Common myeloid progenitor, CD34-positive (primary cell): ENCODE measurements at regions not wholly inside any gene's neighbourhood (a gene's known extent, or its start where the extent isn't known, plus 50 kb on each side); places are given as distances from the start of the nearest gene placed in this dataset.

Source experiments
- CTCF ChIA-PET: fragments of 350-600 bp; sonication (Branson Sonifier 250); formaldehyde crosslinking; loops from one replicate; lab custom pipeline; 2021; ENCODE audit warnings: antibody characterized with exemption; lab: Charles Lee
- POLR2A ChIA-PET: fragments of 350-600 bp; sonication (Branson Sonifier 250); formaldehyde crosslinking; loops from one replicate; lab custom pipeline; 2021; ENCODE audit warnings: antibody characterized with exemption; lab: Charles Lee
- DNase-seq, 3 donors: peaks; one replicate each; pipeline versions ENCODE4 v3.0.0 to v3.0.0-alpha.2; 2013
- H3K27ac ChIP-seq, 2 experiments: 1 replicate in 1 of 2; 2 replicates in 1 of 2; pipeline ENCODE4 v1.7.0; 2013; ENCODE audit warnings: inconsistent platforms in 2 of 2, low read length in 2 of 2, mild to moderate bottlenecking in 2 of 2, low read depth in 1 of 2, moderate library complexity in 1 of 2; ENCODE audit not compliant: severe bottlenecking in 2 of 2, insufficient read depth in 1 of 2, poor library complexity in 1 of 2
- H3K27me3 ChIP-seq, 5 experiments: replicated peaks in 2 of 5; 1 replicate in 3 of 5; 2 replicates in 2 of 5; pipeline versions ENCODE4 v1.6.1 to v1.7.0; 2013; ENCODE audit warnings: low read length in 4 of 5, mild to moderate bottlenecking in 2 of 5, moderate library complexity in 2 of 5, inconsistent platforms in 1 of 5; ENCODE audit not compliant: insufficient read depth in 5 of 5, control insufficient read depth in 4 of 5
- H3K36me3 ChIP-seq, 4 experiments: 1 replicate in 2 of 4; 2 replicates in 2 of 4; pipeline versions ENCODE4 v1.6.1 to v1.7.0; 2013; ENCODE audit warnings: low read length in 3 of 4, control low read depth in 1 of 4, mild to moderate bottlenecking in 1 of 4; ENCODE audit not compliant: control insufficient read depth in 4 of 4, insufficient read depth in 4 of 4
- H3K4me1 ChIP-seq, 4 experiments: 1 replicate in 3 of 4; 2 replicates in 1 of 4; pipeline versions ENCODE4 v1.6.1 to v1.7.1; 2013; ENCODE audit warnings: low read length in 3 of 4, mild to moderate bottlenecking in 3 of 4, control low read depth in 1 of 4, inconsistent platforms in 1 of 4, moderate library complexity in 1 of 4; ENCODE audit not compliant: control insufficient read depth in 4 of 4, insufficient read depth in 4 of 4; ENCODE audit errors: control extremely low read depth in 1 of 4
- H3K4me3 ChIP-seq, 7 experiments: 1 replicate in 4 of 7; 2 replicates in 3 of 7; pipeline versions ENCODE4 v1.5.1 to v1.7.0; 2013; ENCODE audit warnings: mild to moderate bottlenecking in 7 of 7, low read length in 6 of 7, moderate library complexity in 6 of 7, inconsistent platforms in 2 of 7, low read depth in 2 of 7, control low read depth in 1 of 7; ENCODE audit not compliant: insufficient read depth in 4 of 7, control insufficient read depth in 1 of 7; ENCODE audit errors: extremely low read depth in 1 of 7
- H3K9me3 ChIP-seq, 5 experiments: 1 replicate in 4 of 5; 2 replicates in 1 of 5; pipeline versions ENCODE4 v1.6.1 to v1.7.1; 2013; ENCODE audit warnings: low read length in 4 of 5, mild to moderate bottlenecking in 2 of 5, inconsistent platforms in 1 of 5, low read depth in 1 of 5, moderate library complexity in 1 of 5; ENCODE audit not compliant: control insufficient read depth in 4 of 5, insufficient read depth in 2 of 5; ENCODE audit errors: control extremely low read depth in 1 of 5
- WGBS: methylation state at CpG from one replicate; pipeline ENCODE4 v1.1.5; 2013; ENCODE audit not compliant: insufficient coverage; 5-methylcytosine and 5-hydroxymethylcytosine counted together

GRCh38 chr10:3622427-3622826 is 162.6 kb downstream of the KLF6 start:
- Histone ChIP-seq H3K4me3 (no peak overlapping the region), H3K4me1 (no peaks in the 10 kb centered on the region), H3K27ac (no peak overlapping the region), H3K9me3 (peaks cover 0 to 6% (median 0%) of the 10 kb centered on the region in 5 experiments), H3K27me3 (no peaks in the 10 kb centered on the region), H3K36me3 (no peaks in the 10 kb centered on the region)
- ChIA-PET POLR2A (no interaction called here), CTCF (no interaction called here)
- no CpG with 5 or more reads among the region's 2 CpGs for WGBS
- no peak for DNase-seq

- DNase-seq = no peak
- Histone ChIP-seq H3K4me1 (no peaks in the 10 kb centered on the region), H3K4me3 (no peak overlapping the region), H3K36me3 (no peaks in the 10 kb centered on the region), H3K27me3 (no peaks in the 10 kb centered on the region), H3K9me3 (peaks cover 0 to 6% (median 0%) of the 10 kb centered on the region in 5 experiments), H3K27ac (no peak overlapping the region)
- ChIA-PET POLR2A (no interaction called here), CTCF (no interaction called here)
- WGBS = no CpG with 5 or more reads among the region's 2 CpGs
Observed at GRCh38 chr10:3620818-3621217, 164.2 kb downstream of the KLF6 start.

GRCh38 chr10:3619241-3619640 is 165.8 kb downstream of the KLF6 start:
- Histone ChIP-seq H3K4me3 (no peak overlapping the region), H3K9me3 (peaks cover 0 to 6% (median 0%) of the 10 kb centered on the region in 5 experiments), H3K27ac (no peak overlapping the region), H3K27me3 (no peaks in the 10 kb centered on the region), H3K4me1 (no peaks in the 10 kb centered on the region), H3K36me3 (no peaks in the 10 kb centered on the region)
- ChIA-PET CTCF (no interaction called here), POLR2A (no interaction called here)
- no CpG with 5 or more reads among the region's 2 CpGs for WGBS
- no peak for DNase-seq

- ChIA-PET CTCF (no interaction called here), POLR2A (no interaction called here)
- no peak for DNase-seq
- no peak overlapping the region for H3K27ac ChIP-seq
- H3K27me3 ChIP-seq = no peaks in the 10 kb centered on the region
- H3K9me3 ChIP-seq = peaks cover 0 to 11% (median 2%) of the 10 kb centered on the region in 5 experiments
- H3K4me1 ChIP-seq = no peaks in the 10 kb centered on the region
- H3K4me3 ChIP-seq = no peak overlapping the region
- H3K36me3 ChIP-seq = no peaks in the 10 kb centered on the region
Observed at GRCh38 chr10:3616880-3617279, 168.1 kb downstream of the KLF6 start.

- Histone ChIP-seq H3K4me1 (no peaks in the 10 kb centered on the region), H3K36me3 (no peaks in the 10 kb centered on the region), H3K4me3 (no peak overlapping the region), H3K9me3 (peaks cover 0 to 15% (median 2%) of the 10 kb centered on the region in 5 experiments), H3K27me3 (no peaks in the 10 kb centered on the region), H3K27ac (no peak overlapping the region)
- ChIA-PET POLR2A (no interaction called here), CTCF (no interaction called here)
- DNase-seq = no peak
- WGBS = no CpG with 5 or more reads among the region's 1 CpG
Observed at GRCh38 chr10:3613318-3613717, 171.7 kb downstream of the KLF6 start.

- CTCF ChIA-PET = no interaction called here
- POLR2A ChIA-PET = no interaction called here
Observed at GRCh38 chr10:3612183-3613001, 172.6 kb downstream of the KLF6 start.

GRCh38 chr10:3606309-3606708 is 178.7 kb downstream of the KLF6 start:
- POLR2A ChIA-PET = no interaction called here

More at GRCh38 chr10:3612183-3613001, 172.6 kb downstream of the KLF6 start:
- no peaks in the 10 kb centered on the region for H3K27me3 ChIP-seq
- WGBS = no CpG with 5 or more reads among the region's 3 CpGs
- H3K4me3 ChIP-seq = no peak overlapping the region
- H3K9me3 ChIP-seq = peaks cover 0 to 16% (median 2%) of the 10 kb centered on the region in 5 experiments
- H3K27ac ChIP-seq = no peak overlapping the region
- peak in 1 of 3 donors; percentile 1 for DNase-seq
- H3K4me1 ChIP-seq = no peaks in the 10 kb centered on the region
- no peaks in the 10 kb centered on the region for H3K36me3 ChIP-seq

More at GRCh38 chr10:3606309-3606708, 178.7 kb downstream of the KLF6 start:
- CTCF ChIA-PET = no interaction called here
- H3K4me1 ChIP-seq = no peaks in the 10 kb centered on the region
- H3K9me3 ChIP-seq = peaks cover 0 to 11% (median 4%) of the 10 kb centered on the region in 5 experiments
- DNase-seq = no peak
- no peaks in the 10 kb centered on the region for H3K36me3 ChIP-seq
- H3K27me3 ChIP-seq = no peaks in the 10 kb centered on the region
- WGBS = 80% methylated on average over 1 of the region's 1 CpG
- H3K27ac ChIP-seq = no peak overlapping the region
- no peak overlapping the region for H3K4me3 ChIP-seq
